IMR-90 (cell line): ENCODE measurements at regions not wholly inside any gene's neighbourhood (a gene's known extent, or its start where the extent isn't known, plus 50 kb on each side); places are given as distances from the start of the nearest gene placed in this dataset.

Experiments used
- ATAC-seq: fragments of 200-7000 bp; cut with Tn5 transposase; 2 replicates; pipeline ENCODE4 v1.9.1; 2020; ENCODE audit warnings: low read depth, mild to moderate bottlenecking, moderate library complexity
- BruUV-seq: library from RNA; stranded (reverse); fragments of 400-500 nt; replicated peaks from 2 replicates; lab custom pipeline; 2021; lab: Mats Ljungman, UMichigan
- CTCF ChIA-PET: fragments of 300-600 bp; formaldehyde crosslinking; extraction: SDS; loops from one replicate; lab custom pipeline; 2021; ENCODE audit warnings: antibody characterized with exemption; lab: Yijun Ruan, JAX
- POLR2A ChIA-PET: fragments of 300-600 bp; sonication (Branson Sonifier 250); formaldehyde crosslinking; loops from one replicate; lab custom pipeline; 2022; ENCODE audit warnings: antibody characterized with exemption; ENCODE audit not compliant: unreplicated experiment; lab: Charles Lee
- DNase-seq: peaks from one replicate; pipeline ENCODE4 v3.0.0; 2013
- H2AFZ ChIP-seq: replicated peaks from 2 replicates; pipeline ENCODE3; 2013; ENCODE audit warnings: low read length, mild to moderate bottlenecking; ENCODE audit not compliant: poor library complexity
- H2AK5ac ChIP-seq: 2 replicates; pipeline ENCODE4 v1.6.1; 2013; ENCODE audit warnings: low read depth, low read length, inconsistent platforms
- H2AK9ac ChIP-seq: replicated peaks from 2 replicates; pipeline ENCODE3; 2013; ENCODE audit warnings: mild to moderate bottlenecking, low read depth, low read length, moderate library complexity; ENCODE audit not compliant: poor library complexity
- H2BK120ac ChIP-seq: 2 replicates; pipeline ENCODE4 v1.6.1; 2013; ENCODE audit warnings: low read depth, low read length, inconsistent platforms
- H2BK15ac ChIP-seq: 3 replicates; pipeline ENCODE4 v1.6.1; 2013; ENCODE audit warnings: low read depth, low read length, inconsistent platforms
- H2BK20ac ChIP-seq: 2 replicates; pipeline ENCODE4 v1.6.1; 2013; ENCODE audit warnings: low read depth, mild to moderate bottlenecking, inconsistent platforms, low read length, moderate library complexity
- H2BK5ac ChIP-seq: 2 replicates; pipeline ENCODE4 v1.6.1; 2013; ENCODE audit warnings: mild to moderate bottlenecking, low read depth, low read length, inconsistent platforms; ENCODE audit not compliant: poor library complexity, severe bottlenecking
- H3K14ac ChIP-seq: replicated peaks from 2 replicates; pipeline ENCODE4 v1.6.1; 2013; ENCODE audit warnings: low read depth, low read length, inconsistent platforms
- H3K18ac ChIP-seq: 2 replicates; pipeline ENCODE4 v1.6.1; 2013; ENCODE audit warnings: low read depth, low read length, control low read depth
- H3K23ac ChIP-seq: 2 replicates; pipeline ENCODE4 v1.6.1; 2013; ENCODE audit warnings: low read depth, low read length, inconsistent platforms
- H3K27ac ChIP-seq: 2 replicates; pipeline ENCODE4 v1.5.1; 2013; ENCODE audit warnings: mild to moderate bottlenecking, control low read depth, low read length; ENCODE audit not compliant: insufficient read depth
- H3K27me3 ChIP-seq: 2 replicates; pipeline ENCODE4 v1.6.1; 2013; ENCODE audit warnings: low read length; ENCODE audit not compliant: control insufficient read depth, insufficient read depth
- H3K36me3 ChIP-seq: 2 replicates; pipeline ENCODE4 v1.6.1; 2013; ENCODE audit warnings: low read length, mixed read lengths; ENCODE audit not compliant: control insufficient read depth, insufficient read depth
- H3K4ac ChIP-seq: 2 replicates; pipeline ENCODE4 v1.6.1; 2013; ENCODE audit warnings: low read depth, low read length, inconsistent platforms
- H3K4me1 ChIP-seq: 2 replicates; pipeline ENCODE4 v1.6.1; 2013; ENCODE audit warnings: low read length, mixed read lengths; ENCODE audit not compliant: control insufficient read depth, insufficient read depth
- H3K4me2 ChIP-seq: 2 replicates; pipeline ENCODE4 v1.6.1; 2013; ENCODE audit warnings: low read depth, mild to moderate bottlenecking, control low read depth, low read length, moderate library complexity
- H3K4me3 ChIP-seq: 2 replicates; pipeline ENCODE4 v1.5.1; 2013; ENCODE audit warnings: low read depth, mild to moderate bottlenecking, control low read depth, low read length, moderate library complexity; ENCODE audit not compliant: insufficient read depth
- H3K56ac ChIP-seq: 2 replicates; pipeline ENCODE4 v1.6.1; 2013; ENCODE audit warnings: low read length, inconsistent platforms; ENCODE audit not compliant: insufficient read depth; ENCODE audit errors: extremely low read depth
- H3K79me1 ChIP-seq, 2 experiments: 2 replicates each; pipeline ENCODE4 v1.6.1; 2013; ENCODE audit warnings: low read length in 2 of 2, inconsistent platforms in 1 of 2, low read depth in 1 of 2
- H3K9ac ChIP-seq: 2 replicates; pipeline ENCODE4 v1.6.1; 2013; ENCODE audit warnings: low read depth, low read length, control low read depth
- H3K9me1 ChIP-seq: 2 replicates; pipeline ENCODE4 v1.6.1; 2013; ENCODE audit warnings: low read length, inconsistent platforms; ENCODE audit not compliant: insufficient read depth
- H3K9me3 ChIP-seq: 2 replicates; pipeline ENCODE4 v1.6.1; 2013; ENCODE audit warnings: low read length; ENCODE audit not compliant: control insufficient read depth, insufficient read depth
- H4K20me1 ChIP-seq: 2 replicates; pipeline ENCODE4 v1.6.1; 2013; ENCODE audit warnings: low read length, inconsistent platforms; ENCODE audit not compliant: insufficient read depth
- H4K5ac ChIP-seq: 2 replicates; pipeline ENCODE4 v1.6.1; 2013; ENCODE audit warnings: mild to moderate bottlenecking, low read depth, low read length, control low read depth
- H4K8ac ChIP-seq, 2 experiments: 2 replicates each; pipeline ENCODE4 v1.6.1; 2013; ENCODE audit warnings: low read depth in 2 of 2, low read length in 2 of 2, control low read depth in 1 of 2, inconsistent platforms in 1 of 2
- H4K91ac ChIP-seq: 2 replicates; pipeline ENCODE4 v1.6.1; 2013; ENCODE audit warnings: low read depth, low read length, inconsistent platforms; ENCODE audit not compliant: insufficient read depth
- BHLHE40 ChIP-seq: fragments of 150-350 bp; IDR thresholded peaks from 2 replicates; pipeline ENCODE4 v1.6.1; 2016; ENCODE audit warnings: mild to moderate bottlenecking, low read depth, low read length
- CEBPB ChIP-seq: IDR thresholded peaks from 2 replicates; pipeline ENCODE4 v1.6.1; 2012; ENCODE audit warnings: low read depth, low read length, improper control_type of control experiment
- CHD1 ChIP-seq: IDR thresholded peaks from 2 replicates; pipeline ENCODE4 v1.6.1; 2012; ENCODE audit warnings: low read depth, low read length, improper control_type of control experiment
- CTCF ChIP-seq: conservative IDR thresholded peaks from 2 replicates; pipeline ENCODE4 v1.5.1; 2012; ENCODE audit warnings: mild to moderate bottlenecking, low read depth, low read length, improper control_type of control experiment
- ELK1 ChIP-seq: fragments of 150-350 bp; IDR thresholded peaks from 2 replicates; pipeline ENCODE4 v1.6.1; 2016; ENCODE audit warnings: low read depth, mild to moderate bottlenecking, low read length, moderate library complexity, borderline replicate concordance
- MXI1 ChIP-seq: IDR thresholded peaks from 2 replicates; pipeline ENCODE4 v1.6.1; 2012; ENCODE audit warnings: low read depth, mild to moderate bottlenecking, low read length, moderate library complexity, borderline replicate concordance
- NFE2L2 ChIP-seq: fragments of 150-350 bp; IDR thresholded peaks from 2 replicates; pipeline ENCODE4 v1.6.1; 2016; ENCODE audit warnings: low read depth, mild to moderate bottlenecking, low read length
- RAD21 ChIP-seq: IDR thresholded peaks from 2 replicates; pipeline ENCODE4 v1.6.1; 2012; ENCODE audit warnings: low read length, improper control_type of control experiment
- RCOR1 ChIP-seq: IDR thresholded peaks from 2 replicates; pipeline ENCODE4 v1.6.1; 2012; ENCODE audit warnings: mild to moderate bottlenecking, low read length, improper control_type of control experiment; ENCODE audit not compliant: insufficient replicate concordance
- RFX5 ChIP-seq: IDR thresholded peaks from 2 replicates; pipeline ENCODE4 v1.8.0; 2012; ENCODE audit warnings: low read depth, mild to moderate bottlenecking, low read length, moderate library complexity
- SMC3 ChIP-seq: fragments of 150-350 bp; IDR thresholded peaks from 2 replicates; pipeline ENCODE4 v1.6.1; 2016; ENCODE audit warnings: low read depth, mild to moderate bottlenecking, antibody characterized with exemption, low read length, moderate library complexity
- USF2 ChIP-seq: fragments of 150-350 bp; IDR thresholded peaks from 2 replicates; pipeline ENCODE4 v1.6.1; 2017; ENCODE audit warnings: mild to moderate bottlenecking, antibody characterized with exemption, low read length, low read depth
- WGBS, 2 experiments: methylation state at CpG; one replicate each; pipeline versions ENCODE4 v1.1.5 to v1.1.7; 2013; ENCODE audit warnings: missing lambda C conversion rate in 2 of 2; ENCODE audit not compliant: insufficient read length in 1 of 2; ENCODE audit errors: extremely low coverage in 2 of 2; 5-methylcytosine and 5-hydroxymethylcytosine counted together
- dilution Hi-C: fragments of 300-500 bp; cut with HindIII; formaldehyde crosslinking; loops from one replicate; pipeline ENCODE4 v1.14.3; 2018; ENCODE audit warnings: low sequenced_read_pairs; ENCODE audit not compliant: unreplicated experiment
- in situ Hi-C: fragments of 300-500 bp; cut with MboI; formaldehyde crosslinking; loops from 3 replicates; pipeline ENCODE4 v1.14.3; 2019; ENCODE audit warnings: low sequenced_read_pairs, inconsistent platforms, mixed read lengths
- intact Hi-C: fragments of 100-400 bp; cut with micrococcal nuclease; formaldehyde crosslinking; loops from 2 replicates; pipeline ENCODE4 v1.10.0; 2022

- H2BK15ac ChIP-seq: no peak overlapping the region
- no peak overlapping the region for H2BK5ac ChIP-seq
- no peak overlapping the region for H4K5ac ChIP-seq
- H2AK5ac ChIP-seq: no peak overlapping the region
- H2BK20ac ChIP-seq: no peak overlapping the region
- CTCF ChIA-PET: no interaction called here
- in situ Hi-C loops: no loop called here
- H4K20me1 ChIP-seq: no peaks in the 10 kb centered on the region
- H3K9ac ChIP-seq: no peak overlapping the region
- H2AK9ac ChIP-seq: no peak overlapping the region
- no CpG with 5 or more reads among the region's 1 CpG for WGBS, 2 experiments
- DNase-seq (no peak), ATAC-seq (no peak)
- H3K9me1 ChIP-seq: no peaks in the 10 kb centered on the region
- H3K56ac ChIP-seq: no peak overlapping the region
- no peak overlapping the region for H3K23ac ChIP-seq
- no peaks in the 10 kb centered on the region for H3K36me3 ChIP-seq
- dilution Hi-C loops: no loop called here
- no peak overlapping the region for H4K91ac ChIP-seq
- intact Hi-C loops: no loop called here
- H2AFZ ChIP-seq: no peak overlapping the region
- no TSS peak for BruUV-seq
- no peak overlapping the region for H3K4me3 ChIP-seq
- H2BK120ac ChIP-seq: no peak overlapping the region
- peaks cover 6% of the 10 kb centered on the region for H3K9me3 ChIP-seq
- H3K14ac ChIP-seq: no peak overlapping the region
- no peak overlapping the region for H3K18ac ChIP-seq
- TF ChIP-seq NFE2L2 (no peak), RFX5 (no peak), CHD1 (no peak), RCOR1 (no peak), RAD21 (no peak), USF2 (no peak), BHLHE40 (no peak), SMC3 (no peak), ELK1 (no peak), MXI1 (no peak), CEBPB (no peak), CTCF (no peak)
- no peak overlapping the region for H4K8ac ChIP-seq
- no peak overlapping the region for H3K4me2 ChIP-seq
- no peaks in the 10 kb centered on the region for H3K79me1 ChIP-seq
- H3K27ac ChIP-seq: no peak overlapping the region
- POLR2A ChIA-PET: no interaction called here
- no peak overlapping the region for H3K4ac ChIP-seq
- no peaks in the 10 kb centered on the region for H3K27me3 ChIP-seq
- H3K4me1 ChIP-seq: no peaks in the 10 kb centered on the region
Observed at GRCh38 chr9:103913899-103914298, 180.2 kb upstream of the SMC2 start.
